ENCODE measurements at regions not wholly inside any gene's neighbourhood (a gene's known extent, or its start where the extent isn't known, plus 50 kb on each side); places are given as distances from the start of the nearest gene placed in this dataset.
"Not testable (repeated sequence)": the region's sequence is repeated elsewhere in the genome, so short reads cannot be mapped to it uniquely, and the experiment has no call there.

DNA sequence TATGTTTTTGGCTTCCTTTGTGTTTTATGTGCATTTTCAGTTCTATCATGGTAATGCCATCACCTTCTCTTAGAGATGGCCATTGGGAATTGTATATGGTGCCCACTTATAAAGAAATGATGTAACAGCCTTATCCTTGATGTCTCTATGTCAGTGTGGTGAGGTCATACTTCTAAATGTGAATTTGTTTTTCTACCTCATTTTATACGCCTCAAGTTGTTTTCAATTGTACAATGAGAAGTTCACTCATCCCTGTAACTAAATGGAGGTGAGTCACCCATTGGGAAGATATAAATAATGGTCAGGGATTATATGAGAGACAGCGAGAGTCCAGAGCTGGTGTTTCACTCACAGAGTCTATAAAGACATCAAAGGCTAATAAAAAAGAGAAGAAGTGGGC lies 402.4 kb downstream of the AGTPBP1 start:
- no peak for FAIRE-seq
- no peak for DNase-seq (ENCODE audit: low spot score)

DNA sequence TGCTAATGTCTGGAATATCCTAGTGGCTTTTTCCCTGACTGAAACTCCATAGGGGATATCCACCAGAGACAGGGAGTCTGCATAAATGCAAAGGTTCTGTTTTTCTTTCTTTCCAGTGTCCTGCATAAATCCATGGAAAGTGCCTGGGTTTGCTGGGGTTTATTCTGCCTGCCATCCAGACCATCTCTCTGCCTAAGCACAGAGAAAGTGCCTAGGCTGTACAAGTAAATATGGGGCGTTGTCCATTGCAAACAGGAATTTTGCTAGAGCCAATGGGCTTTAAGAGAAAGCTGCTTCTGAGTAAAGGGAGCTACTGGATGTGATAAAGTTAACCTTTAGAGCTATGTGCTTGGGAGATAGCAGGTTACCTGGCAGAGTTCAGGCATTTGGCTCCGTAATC lies 407.5 kb downstream of the AGTPBP1 start:
- FAIRE-seq = no peak
- DNase-seq (ENCODE audit: low spot score) = no peak

DNA sequence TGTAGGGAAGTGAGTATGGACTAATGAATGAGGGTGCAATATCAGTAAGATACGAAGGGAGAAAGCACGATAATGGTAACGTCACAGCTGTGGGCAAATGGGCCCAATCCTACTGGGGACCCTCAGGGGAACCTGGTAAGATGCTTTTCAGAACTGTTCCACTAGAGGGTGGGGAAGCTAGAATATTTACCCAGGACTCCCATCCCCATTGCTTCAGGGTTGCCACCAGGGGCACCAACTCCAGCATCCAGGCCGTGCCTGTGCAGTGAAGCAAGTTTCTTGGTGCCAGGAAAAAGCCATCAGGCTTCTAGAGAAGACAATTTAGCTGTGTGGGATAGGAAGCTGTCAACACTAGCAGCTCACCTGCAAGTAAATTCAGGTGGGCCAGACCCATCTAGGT lies 409.3 kb downstream of the AGTPBP1 start:
- DNase-seq (ENCODE audit: low spot score) (peak; percentile 14), FAIRE-seq (no peak)

DNA sequence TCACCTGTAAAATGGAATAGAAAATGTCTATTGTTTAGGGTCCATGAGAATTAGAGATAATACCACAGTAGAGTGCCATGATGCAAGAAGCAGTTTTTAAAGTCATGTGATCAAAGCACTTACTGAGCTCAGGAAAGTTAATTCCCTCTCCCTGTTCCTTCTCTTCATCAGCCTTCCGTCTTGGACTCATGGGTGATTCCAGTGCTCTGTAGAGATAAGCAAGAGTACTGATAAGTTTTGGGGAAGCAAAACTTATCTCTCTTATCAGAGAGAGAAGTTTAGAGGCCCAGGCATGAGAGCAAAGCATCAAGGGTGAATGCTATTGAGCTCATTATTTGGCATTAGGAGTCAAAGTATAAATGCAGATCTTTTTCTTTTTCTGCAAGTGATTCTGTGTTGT lies 410.1 kb downstream of the AGTPBP1 start:
- DNase-seq (ENCODE audit: low spot score) (no peak), FAIRE-seq (no peak)

DNA sequence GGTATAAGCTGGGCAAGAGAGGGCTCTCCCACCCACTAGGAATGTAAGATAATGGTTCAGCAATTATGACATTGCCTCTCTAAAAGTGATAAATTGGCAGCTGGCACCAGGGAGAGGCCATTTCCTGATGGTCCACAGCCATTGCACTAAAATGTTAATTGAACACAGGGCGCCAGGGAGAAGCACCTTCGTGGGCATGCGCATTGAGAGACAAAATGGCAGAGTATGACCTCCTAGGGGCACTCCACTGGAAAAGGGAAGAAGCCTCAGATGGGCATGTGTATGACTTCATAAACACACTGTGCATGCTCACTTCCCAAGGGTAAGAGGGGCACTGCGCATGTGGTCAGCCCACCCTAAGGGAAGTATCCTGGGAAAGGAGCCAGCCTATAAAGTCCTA lies 419.2 kb downstream of the AGTPBP1 start:
- no peak for DNase-seq (ENCODE audit: low spot score)

DNA sequence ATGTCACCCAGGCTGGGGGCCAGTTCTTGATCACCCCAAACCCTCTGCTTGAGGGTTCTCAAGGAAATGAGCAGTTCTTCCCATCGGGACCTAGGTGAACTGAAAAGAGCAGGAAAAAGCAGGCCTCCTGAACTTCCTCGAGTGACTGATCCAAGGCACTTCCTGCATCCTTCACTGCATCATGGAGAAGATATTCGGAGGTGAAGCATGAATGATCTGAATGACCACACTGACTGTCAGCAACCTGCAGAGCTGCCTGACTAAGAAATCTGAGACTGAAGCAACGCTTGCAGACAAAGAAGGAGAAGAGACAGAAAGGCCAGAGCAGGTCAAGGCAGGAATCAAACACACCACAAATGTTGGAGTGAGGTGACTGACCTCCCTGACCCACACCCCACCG lies 420.2 kb downstream of the AGTPBP1 start:
- DNase-seq (ENCODE audit: low spot score) (peak; percentile 49), FAIRE-seq (no peak)

More for the DNA sequence above, 419.2 kb downstream of the AGTPBP1 start:
- FAIRE-seq = no peak

DNA sequence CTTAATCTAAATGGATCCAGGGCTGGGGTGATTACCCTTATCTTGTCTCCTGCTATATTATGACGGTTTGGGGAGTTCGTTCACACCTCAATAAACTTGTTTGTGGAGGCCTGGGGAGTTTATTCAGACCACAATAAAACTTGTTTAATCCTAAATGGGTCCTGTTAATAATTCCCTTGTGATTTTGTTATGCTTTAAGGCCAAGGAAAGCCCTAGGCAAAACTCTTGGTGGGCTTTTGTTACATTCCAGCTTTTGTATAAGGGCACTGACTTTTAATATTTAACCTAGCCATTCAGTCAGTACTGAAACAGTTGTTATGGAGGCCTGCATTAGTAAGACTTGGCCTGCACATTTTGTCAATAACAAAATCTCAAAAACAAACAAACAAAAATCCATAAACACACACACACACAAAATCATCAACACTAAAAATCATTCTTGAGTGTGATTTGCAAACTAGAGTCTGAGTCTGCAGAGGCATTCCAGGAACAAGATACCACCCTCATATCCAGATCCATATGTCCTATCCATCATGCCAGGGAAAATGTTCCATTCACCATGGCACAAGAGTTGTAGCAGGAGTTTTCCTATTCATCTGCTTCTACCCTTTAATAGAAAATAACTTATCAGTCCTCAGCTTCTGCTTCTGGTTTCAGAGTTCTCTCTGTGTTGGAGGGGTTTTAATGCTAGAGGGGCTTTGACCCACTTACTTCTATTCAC lies 421.7 kb downstream of the AGTPBP1 start:
- no peak for DNase-seq (ENCODE audit: low spot score)
- FAIRE-seq = no peak

DNA sequence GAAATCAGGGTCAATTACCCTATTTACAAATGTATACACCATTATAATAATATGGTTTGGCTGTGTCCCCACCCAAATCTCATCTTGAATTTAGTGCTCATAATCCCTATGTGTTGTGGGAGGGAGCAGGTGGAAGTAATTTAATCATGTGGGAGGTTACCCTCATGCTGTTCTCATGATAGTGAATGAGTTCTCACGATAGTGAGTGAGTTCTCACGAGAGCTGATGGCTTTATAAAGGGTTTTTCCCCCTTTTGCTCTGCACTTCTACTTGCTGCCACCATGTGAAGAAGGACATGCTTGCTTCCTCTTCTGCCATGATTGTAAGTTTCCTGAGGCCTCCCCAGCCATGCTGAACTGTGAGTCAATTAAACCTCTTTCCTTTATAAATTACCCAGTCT lies 426.2 kb downstream of the AGTPBP1 start:
- not testable (repeated sequence) for FAIRE-seq

DNA sequence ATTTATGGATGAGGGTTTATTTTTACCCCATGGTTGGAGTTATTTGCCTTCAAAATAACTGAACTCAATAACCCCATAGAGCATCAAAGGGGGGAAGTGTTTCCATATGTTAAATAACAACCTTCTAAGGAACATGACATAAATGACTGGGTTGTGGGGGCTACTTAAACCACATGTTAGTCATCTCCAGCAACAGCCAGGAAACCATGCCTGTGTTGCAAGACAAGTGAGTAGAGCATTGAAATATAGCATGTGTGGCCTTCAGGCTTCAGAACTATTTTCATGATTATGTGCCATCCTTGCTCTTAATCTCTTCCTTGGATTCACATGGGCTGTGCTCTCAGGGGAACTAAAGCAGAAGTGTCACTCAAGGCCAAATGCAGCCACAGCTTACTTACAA lies 431.2 kb downstream of the AGTPBP1 start:
- no peak for FAIRE-seq

More for the DNA sequence above, 426.2 kb downstream of the AGTPBP1 start:
- not testable (repeated sequence) for DNase-seq (ENCODE audit: low spot score)

DNA sequence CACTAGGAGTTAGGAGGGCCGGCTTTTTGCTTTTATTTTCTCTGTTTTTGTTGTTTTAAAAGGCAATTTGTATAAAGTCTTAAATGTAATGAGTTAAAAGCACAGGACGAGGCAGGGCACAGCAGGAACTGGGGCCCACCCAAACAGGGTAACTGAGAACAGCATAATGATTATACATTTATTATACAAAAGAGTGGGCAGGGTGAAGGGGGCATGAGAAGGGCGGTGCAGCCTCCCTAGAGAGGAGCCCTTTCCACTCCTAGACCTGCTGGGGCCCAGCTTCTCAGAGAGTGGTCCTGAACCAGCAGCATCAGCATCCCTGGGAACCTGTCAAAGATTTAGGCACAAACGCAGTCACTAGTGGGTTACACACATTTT lies 438.0 kb downstream of the AGTPBP1 start:
- no peak for FAIRE-seq
- no peak for DNase-seq (ENCODE audit: low spot score)

More for the DNA sequence above, 431.2 kb downstream of the AGTPBP1 start:
- DNase-seq (ENCODE audit: low spot score) = no peak

DNA sequence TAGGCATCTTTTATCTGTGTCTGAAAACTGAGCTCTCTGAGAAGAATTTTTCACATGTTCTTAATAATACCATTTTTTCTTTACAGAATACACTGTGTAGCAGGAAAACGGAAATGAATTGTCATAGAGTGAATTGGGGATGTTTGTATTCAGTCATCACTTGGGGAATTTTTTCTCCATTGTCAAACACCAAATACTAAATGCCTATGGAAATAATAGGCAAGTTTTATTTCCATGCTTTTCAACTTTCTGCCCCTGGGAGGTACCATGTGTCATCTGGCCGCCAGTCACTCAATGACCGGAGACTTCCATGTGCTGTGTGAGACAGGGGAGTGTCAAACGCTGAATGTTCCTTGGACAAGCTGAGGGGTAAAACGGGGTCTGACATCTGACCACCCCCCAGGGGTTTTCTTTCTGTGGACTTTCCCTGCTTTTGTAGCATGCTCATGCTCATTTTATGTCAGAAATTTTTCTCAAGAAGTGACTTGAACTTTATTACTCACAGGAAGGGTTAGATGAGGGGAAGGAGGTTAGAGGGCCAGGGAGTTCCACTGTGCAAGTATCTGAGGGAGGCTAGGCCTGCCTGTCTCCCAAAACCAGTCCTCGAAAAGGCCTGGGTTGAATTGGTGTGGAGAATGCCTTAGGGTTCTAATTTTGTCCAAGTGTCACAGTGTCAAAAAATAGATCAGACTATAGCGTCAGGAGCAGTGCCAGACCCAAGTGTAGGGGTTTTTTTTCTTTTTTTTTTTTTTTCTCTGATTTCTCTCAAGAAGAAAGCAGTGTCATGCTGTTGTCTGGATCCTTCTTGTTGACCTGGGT lies 438.6 kb downstream of the AGTPBP1 start:
- DNase-seq (ENCODE audit: low spot score) (no peak), FAIRE-seq (no peak)

DNA sequence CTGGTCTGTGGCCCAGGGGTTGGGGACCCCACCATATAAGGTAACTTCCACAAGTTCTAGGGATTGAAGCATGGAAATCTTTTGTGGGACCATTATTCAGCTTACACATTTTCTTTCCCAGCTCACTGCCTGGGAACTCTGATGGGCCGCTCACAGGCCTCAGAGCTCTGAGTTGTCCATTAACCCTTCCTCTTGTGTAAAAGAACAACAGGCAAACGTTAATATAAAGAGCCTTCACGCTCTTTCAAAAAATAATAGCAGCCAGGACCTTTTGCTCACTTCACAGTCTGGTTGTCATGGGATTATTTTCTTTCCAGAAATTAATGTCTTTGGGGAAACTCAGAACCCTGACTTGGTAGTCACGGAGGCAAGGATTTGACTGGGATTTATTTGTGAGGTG lies 443.3 kb downstream of the AGTPBP1 start:
- DNase-seq (ENCODE audit: low spot score) (no peak), FAIRE-seq (no peak)

DNA sequence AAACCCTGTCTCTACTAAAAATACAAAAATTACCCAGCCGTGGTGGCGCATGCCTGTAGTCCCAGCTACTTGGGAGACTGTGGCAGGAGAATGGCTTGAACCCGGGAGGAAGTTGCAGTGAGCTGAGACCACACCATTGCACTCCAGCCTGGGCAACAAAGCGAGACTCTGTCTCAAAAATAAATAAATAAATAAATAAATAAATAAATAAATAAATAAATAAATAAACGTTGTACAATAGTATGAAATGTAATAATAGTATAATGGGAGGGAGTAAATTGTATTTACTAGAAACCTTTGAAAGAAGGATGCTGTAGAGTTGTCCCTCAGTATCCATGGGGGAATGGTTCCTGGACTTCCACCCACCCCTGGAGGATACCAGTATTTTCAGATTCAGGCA lies 446.5 kb downstream of the AGTPBP1 start:
- not testable (repeated sequence) for DNase-seq (ENCODE audit: low spot score); FAIRE-seq

DNA sequence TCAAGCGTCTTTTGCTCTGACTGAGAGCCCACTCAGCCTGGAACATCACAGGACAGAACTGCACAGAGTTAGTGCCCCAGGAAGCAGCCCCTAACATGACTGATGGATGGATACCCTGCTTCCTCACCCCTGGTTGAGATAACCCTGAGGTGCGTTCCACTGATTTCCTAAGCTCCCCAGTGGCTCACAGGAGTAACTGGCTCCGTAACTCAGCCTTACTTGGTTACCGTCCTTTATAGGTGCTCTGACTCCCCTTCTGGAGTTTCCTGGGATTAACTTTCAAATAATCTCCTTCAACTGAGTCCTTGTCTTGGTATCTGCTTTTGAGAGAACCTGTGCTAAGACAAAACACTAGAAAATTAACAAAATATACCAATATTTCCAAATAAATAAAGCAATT lies 449.5 kb downstream of the AGTPBP1 start:
- no peak for DNase-seq (ENCODE audit: low spot score)
- no peak for FAIRE-seq

DNA sequence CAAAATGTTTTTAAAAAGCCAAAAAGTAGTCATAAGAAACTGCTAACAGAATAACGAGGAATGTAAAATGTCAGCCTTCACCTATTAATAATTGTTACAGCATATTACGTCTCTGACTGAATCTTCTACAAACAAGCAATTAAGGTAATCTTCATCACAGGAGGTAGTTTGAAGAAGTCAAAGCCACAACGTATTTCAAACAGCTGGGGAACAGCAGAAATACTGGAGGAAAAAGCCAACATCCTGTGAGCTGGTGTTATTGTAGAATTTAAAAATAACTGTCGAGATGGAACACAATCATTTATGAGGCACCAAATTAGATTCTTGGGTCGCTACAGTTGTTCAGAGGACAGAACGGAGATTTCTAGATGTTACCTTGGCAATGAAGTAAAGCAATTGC lies 450.5 kb downstream of the AGTPBP1 start:
- DNase-seq (ENCODE audit: low spot score) (no peak), FAIRE-seq (no peak)

DNA sequence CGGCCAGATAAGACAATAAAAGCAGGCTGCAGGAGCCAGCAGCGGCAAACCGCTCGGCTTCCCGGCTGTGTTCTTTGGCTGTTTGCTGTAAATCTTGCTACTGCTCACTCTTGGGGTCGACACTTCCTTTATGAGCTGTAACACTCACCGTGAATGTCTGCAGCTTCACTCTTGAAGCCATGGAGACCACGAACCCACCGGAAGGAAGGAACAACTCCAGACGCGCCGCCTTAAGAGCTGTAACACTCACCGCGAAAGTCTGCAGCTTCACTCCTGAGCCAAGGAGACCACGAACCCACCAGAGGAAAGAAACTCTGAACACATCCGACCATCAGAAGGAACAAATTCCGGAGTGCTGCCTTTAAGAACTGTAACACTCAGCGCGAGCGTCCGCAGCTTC lies 451.7 kb downstream of the AGTPBP1 start:
- FAIRE-seq = no peak
- no peak for DNase-seq (ENCODE audit: low spot score)

DNA sequence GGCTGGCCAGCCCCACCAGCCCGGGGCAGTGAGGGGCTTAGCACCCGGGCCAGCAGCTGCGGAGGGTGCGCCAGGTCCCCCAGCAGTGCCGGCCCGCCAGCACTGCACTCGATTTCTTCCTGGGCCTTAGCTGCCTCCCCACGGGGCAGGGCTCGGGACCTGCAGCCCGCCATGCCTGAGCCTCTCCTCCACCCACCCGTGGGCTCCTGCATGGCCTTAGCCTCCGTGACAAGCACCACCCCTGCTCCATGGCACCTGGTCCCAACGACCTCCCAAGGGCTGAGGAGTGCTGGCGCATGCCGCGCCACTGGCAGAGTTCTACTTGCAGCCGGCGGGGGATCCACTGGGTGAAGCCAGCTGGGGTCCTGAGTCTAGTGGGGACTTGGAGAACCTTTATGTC lies 452.6 kb downstream of the AGTPBP1 start:
- no peak for DNase-seq (ENCODE audit: low spot score)
- FAIRE-seq = no peak

DNA sequence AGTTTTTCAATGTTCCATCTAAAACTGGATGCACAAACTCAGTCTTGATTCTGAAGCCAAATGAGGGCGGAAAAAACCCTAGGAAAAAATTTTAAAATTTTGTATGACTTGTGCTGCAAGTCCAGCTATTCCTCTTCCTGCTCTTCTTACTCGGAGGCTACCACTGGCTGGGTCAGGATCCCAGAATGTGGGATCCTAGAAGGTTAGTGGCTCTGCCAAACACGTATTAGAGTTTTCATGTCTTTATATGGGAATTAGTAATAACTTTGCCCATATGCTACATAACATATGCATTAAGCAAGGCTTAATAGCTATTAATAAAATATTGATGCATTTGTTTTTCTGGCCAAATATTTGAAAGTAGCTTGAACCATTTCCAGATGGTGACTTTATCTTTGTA lies 458.3 kb downstream of the AGTPBP1 start:
- DNase-seq (ENCODE audit: low spot score) = no peak
- FAIRE-seq = no peak

DNA sequence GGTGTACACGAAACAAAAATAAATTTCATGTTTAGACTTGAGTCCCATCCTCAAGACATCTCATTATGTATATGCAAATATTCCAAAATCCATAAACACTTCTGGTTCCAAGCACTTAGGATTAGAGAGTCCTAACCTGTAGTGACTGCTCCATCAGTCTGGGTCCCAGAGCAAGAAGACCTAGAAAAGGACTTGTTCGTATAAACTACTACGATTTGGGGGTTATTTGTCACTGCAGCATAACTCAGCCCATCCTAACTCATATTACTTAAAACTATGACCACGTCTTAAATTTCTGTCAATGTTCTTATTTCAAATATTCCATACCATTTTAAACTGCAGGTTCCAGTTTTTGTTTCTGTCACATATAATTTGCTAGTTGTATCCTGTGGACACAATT lies 463.0 kb downstream of the AGTPBP1 start:
- no peak for DNase-seq (ENCODE audit: low spot score)
- no peak for FAIRE-seq

DNA sequence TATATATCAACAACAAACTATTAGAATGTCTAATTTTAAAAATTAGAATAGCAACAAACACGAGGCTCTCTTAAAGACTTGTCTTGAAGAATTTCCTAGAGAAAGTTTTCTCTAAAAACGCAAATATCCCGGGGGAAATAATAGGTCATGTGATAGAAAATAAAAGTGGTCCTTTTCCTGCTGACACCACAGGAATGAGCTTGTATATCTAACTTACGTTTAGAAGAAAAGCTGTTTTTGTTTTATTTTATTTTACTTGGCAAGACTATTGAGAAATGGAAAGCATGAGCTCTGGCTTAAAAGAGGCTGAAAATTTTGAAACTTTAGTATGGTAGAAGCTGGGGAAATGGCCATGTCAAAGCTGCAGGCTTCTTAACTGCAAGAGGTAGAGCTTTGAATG lies 465.0 kb downstream of the AGTPBP1 start:
- no peak for FAIRE-seq

DNA sequence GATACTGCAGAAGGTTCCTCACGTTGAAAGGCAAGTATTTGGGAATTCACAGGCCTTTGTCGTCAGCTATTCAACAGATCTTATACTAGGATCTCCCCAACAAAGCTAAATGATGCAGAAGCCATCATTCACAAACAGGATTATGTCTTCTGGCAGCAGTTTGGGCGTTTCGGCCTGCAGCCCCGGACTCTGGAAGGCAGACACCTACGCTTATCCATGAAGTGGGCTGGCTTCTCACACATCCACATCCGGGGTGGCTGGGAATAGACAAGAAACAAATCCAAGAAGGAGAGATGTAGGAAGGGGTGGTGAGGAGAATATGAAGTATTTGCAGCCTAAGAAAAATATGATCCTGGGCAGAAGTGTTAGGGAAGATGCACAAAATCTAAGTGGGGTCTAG lies 471.9 kb downstream of the AGTPBP1 start:
- no peak for FAIRE-seq
- no peak for DNase-seq (ENCODE audit: low spot score)

More for the DNA sequence above, 465.0 kb downstream of the AGTPBP1 start:
- DNase-seq (ENCODE audit: low spot score) = no peak

DNA sequence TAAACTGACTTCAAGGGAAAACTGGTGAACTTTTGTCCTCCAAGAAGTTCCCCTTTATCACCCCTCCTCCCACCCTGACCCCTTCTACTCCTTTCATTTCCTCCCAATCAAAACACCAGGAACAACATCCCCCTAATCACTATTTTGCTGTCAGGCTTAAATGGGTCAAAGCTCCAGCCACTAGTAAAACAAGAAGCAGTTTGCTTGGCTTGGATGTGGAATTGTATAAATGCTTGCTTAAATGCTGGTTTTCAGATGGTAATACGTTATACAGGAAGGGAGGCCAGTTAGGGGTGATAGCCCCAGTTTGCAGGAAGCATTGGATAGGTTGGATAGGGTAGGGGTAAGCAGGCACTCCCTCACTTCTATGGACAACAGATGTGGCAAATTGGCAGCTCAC lies 473.6 kb downstream of the AGTPBP1 start:
- DNase-seq (ENCODE audit: low spot score) (no peak), FAIRE-seq (no peak)

DNA sequence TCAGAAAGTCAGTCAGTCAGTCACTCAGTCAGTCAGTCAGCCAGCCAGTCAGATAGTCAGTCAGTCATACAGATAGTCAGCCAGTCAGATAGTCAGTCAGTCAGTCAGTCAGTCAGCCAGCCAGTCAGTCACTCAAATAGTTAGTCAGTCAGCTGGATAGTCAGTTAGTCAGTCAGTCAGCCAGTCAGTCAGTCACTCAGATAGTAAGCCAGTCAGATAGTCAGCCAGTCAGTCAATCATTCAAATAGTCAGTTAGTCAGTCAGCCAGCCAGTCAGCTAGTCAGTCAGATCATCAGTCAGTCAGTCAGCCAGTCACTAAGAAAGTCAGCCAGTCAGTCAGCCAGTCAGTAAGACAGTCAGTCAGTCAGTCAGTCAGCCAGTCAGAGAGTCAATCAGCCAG lies 477.1 kb downstream of the AGTPBP1 start:
- DNase-seq (ENCODE audit: low spot score) (no peak), FAIRE-seq (no peak)

Data from RCC 7860 (cell line).